Activated CD8-positive, alpha-beta memory T cell treated with anti-CD3 and anti-CD28 coated beads, Interleukin-2, amount 50 U/mL, for 4 hours (primary cell): ENCODE measurements at regions not wholly inside any gene's neighbourhood (a gene's known extent, or its start where the extent isn't known, plus 50 kb on each side); places are given as distances from the start of the nearest gene placed in this dataset.

Experiments used
- DNase-seq: peaks from one replicate; pipeline ENCODE4 v3.0.0-alpha.2; 2020

DNA sequence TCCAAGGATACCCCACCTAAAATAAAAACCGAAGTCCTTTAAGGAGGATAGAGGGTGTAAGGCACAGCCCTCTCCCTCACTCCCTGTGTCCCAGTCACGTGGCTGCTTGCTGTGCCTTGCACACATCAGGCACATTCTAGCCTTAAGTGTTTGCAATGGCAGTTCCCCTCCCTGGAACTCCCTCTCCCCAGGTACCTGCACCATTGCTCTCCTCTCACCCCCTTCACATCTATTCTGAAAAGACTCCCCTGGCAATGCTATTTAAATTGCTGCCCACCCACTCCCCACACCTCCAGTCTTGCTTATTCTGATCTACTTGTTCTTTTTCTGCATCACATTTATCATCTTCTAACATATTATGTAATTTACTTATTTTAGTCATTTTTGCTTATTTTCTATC lies 91.6 kb upstream of the LNX1 start:
- DNase-seq, result no peak

DNA sequence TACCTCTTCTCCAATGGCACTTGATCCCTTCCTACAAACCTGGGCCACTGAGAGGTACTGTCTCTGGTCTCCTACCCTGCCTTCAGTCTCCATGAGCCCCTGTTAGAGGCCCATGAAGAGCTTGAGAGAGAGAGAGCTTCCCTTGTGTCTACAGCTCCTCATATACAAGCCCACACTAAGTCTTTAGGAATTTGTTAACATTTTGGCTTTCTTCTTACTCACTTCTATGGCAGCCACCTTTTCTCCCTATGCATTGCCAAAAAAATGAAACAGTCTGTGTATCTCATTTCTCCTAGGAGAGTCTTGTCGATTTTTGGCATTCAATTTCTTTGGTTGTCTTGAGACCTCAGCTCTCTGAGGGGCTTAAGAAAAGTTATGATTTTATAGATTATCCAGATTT lies 90.9 kb upstream of the LNX1 start:
- no peak for DNase-seq

DNA sequence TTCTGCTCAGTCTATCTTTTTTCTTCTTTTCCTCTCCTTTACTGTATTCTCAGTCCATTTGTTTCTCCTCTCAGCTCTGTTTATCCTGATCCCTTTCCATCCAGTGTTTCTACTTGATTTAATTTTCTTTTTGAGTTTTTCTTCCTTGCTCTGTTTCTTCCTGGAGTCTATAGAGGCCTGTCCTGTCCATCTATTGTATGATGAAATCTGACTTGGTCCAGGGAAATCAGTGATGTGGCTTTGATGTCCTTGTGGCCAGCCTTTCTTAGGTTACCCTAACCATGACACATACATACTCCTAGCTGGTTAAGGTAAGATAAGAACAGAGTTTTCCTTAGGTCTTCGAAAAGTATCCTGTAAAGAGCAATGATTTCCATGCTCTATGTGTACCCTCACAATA lies 89.3 kb upstream of the LNX1 start:
- no peak for DNase-seq

DNA sequence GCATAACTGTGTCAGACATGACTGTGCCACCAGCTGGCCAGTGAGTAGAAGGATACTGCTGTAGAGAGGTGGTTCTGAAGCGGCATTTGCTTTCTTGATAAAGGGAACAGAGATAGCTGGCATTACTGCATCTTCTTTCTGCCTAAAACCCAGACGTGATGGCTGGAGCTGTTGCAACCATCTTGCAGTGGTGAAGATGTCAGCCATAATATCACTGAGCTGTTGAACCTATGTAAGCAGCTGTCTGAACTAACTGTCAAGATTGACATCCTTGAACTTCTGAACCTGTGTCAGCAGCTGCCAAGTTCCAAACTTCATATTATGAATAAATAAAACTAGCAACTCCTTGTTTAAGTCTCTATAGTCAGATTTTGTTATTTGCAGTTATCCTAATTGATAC lies 88.9 kb upstream of the LNX1 start:
- DNase-seq, result no peak

DNA sequence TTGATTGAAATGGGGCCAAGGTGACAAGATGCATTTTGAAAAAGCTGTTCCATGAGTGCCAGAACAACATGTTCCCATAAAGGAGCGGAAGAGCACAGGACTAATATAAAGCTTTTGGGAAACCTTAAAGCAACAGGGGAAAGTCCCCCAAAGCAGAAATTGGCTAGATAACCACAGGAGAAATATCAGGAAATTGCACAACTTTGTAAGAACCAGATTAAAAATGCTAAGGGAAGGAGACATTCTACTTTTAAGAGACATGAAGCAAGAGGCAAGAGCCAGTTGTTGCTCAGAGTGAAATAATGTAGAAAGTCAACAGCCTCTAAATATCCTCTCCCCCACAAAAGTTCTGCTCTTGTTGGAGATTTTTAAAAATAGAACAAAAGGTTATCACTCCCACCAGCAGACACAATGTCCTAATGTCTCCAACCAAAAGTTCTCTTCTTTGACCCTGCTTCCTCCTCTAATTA lies 85.2 kb upstream of the LNX1 start:
- no peak for DNase-seq

DNA sequence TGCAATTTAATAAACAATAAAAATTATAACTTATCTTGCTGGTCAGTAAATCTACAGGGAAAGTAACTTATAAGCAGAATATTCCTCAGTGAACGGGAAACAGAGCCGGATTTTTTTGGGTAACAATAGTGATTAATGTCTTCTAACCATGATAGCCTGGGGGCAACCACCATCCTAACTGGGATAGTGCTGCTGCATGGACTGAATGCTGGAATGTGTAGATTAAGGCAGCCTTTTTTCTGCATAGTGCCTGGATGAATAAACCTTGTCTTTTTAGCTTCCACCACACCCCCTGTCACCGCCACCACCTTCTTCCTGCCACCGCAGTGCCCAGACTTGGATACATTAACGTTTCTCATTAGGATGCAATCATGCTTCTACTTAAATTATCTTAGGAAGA lies 83.6 kb upstream of the LNX1 start:
- DNase-seq, result no peak

DNA sequence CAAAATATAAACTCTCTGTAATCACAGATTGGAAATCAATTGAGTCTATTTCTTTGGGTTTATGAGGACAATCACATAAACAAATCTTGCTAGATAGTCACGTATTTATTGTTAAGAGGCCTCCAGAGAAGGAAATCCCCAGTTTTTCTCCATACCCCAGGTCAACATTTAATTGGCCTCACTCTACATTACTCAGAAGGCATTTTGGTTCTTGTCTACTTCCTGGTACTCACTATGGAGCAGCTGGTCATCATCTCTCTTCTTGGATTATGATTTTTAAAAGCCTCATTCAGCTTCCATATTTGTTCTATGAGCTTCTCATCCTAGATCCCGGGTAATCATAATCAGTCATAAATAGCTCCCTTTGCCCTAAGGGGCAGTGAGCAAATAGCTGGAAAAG lies 81.6 kb upstream of the LNX1 start:
- DNase-seq, result no peak

DNA sequence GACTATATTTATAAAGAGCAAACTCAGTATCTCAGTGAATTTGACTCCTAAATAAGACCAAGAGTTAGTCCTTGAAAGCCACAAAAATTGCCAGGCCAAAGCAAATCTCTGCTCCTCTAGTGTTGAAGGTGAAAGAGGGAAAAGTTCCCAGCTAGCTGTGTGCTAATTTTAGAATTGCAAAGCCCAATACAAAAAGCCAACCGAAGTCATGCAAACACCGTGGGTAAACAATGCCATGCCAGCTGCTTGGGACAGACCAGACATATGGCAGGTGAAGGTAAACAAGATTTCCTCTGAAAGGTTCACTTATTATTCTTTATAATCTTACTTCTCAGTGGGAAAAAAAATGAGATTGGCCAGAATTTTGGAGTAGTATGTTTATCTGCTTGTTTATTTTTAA lies 80.5 kb upstream of the LNX1 start:
- DNase-seq, result no peak

DNA sequence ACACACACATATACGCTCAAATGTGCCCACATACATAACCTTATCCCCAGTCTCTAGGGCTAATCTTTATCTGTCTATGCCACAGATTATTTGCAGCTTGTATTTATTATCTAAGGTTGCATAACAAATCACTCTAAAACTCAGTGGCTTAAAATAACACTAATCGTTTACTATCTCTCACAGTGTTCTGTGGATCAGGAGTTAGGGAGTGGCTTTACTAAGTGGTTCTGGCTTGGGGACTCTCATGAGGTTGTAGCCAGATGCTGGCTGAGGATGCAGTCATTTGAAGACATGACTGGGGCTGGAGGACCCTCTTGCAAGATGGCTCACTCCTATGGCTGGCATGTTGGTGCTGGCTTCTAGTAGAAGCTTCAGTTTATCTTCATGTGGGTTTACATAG lies 68.5 kb upstream of the LNX1 start:
- no peak for DNase-seq

DNA sequence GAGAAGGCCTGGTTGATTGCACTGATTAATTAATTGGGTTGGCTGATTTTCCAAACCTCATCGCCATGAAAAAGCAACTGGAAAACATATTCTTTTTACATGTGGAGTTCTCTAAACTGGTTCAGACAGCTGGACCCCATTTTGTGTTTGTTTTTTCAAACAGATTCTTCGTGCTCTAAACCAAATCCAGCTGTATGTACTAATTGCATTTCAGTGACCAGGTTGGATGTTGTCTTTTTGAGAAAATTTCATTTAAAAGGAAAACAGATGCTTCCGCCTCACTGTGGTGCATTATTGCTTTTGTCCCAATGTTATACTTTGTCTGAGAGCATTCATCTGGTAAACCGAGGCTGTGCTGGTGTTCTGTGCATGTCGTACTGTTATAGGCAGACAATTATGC lies 67.8 kb upstream of the LNX1 start:
- no peak for DNase-seq

DNA sequence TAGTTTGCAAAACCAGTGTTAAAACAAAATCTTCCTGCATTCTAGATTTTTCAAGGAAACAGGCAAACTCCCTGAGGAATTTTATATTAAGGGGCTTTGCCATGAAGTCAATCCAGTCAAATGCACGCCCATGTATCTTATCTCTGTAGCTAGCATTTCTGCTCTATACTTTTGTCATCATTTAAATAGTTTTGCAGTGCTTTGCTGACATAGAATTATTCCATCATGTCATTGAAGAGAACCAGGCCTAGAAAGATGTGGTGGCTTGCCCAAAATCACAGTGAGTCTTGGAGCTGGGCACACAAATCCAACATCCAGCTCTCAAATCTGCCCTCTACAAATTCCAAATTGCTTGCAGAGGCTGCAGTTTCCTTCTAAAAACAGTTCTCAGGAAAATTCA lies 66.7 kb upstream of the LNX1 start:
- no peak for DNase-seq

DNA sequence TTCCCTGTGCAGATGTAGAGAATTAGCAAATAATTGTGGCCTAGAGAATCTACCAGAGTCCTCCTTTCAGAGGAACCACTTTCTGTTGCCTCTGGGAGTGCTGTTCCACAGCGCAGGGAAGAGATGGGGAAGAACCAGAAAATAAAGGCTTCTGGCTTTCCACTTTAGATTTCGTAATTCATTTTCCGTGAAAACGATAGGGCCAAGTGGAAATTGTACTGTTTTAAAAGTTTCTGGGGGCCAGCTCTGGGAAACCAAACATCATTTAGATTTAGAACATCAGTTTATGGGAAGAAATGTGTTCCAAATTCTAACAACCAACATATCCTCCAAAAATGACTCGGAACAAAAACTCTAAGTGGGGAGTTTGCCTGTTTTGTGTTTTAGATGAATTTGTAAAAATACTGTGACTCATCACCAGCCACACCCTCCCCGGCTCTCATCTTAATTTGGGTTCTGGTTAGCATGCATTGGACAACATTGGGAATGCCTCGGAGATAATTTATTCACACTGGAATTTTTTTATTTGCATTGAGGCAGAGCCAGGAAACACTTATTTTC lies 65.2 kb upstream of the LNX1 start:
- no peak for DNase-seq

DNA sequence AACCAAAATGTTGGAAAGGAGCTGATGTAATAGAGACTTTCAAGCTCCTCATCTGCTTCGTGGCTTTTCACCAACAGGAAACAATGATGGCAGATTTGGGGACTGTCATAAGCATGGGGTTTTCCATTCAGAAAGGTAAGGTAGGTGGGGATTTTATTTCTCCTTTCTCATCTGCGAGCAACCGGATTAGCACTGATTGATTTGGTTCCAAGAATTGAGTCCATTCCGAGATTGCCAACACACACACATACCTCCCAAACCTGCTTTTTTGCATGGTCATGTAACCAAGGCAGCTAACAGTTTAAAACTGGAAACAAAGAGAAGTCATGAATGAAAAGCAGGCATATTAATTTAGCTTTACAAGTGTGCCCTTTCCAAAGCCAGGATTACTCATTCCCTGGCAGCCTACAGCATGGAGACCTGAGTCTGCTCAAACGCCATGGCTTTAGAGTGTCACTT lies 63.0 kb upstream of the LNX1 start:
- DNase-seq, result no peak

DNA sequence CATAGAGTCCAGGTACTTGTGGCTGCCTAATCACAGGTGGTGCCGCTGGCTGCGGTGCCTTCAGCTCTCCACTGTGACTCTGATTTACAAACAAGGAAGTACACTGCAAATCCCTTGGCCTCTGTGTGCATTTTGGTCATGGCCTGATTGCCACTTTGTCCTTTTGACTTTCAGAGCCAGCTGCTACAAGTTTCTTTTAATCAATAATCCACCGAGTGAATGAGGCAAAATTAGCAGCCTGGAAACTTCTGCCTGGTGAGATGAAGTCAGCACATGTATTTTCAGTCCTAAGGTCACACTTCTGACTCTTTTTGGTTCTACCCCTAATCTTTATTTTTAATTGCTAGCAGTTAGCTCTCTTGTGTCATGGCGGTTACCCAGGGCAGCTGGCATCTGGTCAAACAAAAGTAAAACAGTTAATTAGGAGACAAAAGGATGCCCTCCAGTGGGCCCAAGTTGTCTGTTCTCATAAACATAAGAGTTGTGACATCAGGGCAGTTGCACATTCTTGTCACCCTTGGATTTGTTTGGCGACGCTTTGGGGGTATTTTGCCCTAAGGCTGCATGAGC lies 62.3 kb upstream of the LNX1 start:
- DNase-seq, result no peak

DNA sequence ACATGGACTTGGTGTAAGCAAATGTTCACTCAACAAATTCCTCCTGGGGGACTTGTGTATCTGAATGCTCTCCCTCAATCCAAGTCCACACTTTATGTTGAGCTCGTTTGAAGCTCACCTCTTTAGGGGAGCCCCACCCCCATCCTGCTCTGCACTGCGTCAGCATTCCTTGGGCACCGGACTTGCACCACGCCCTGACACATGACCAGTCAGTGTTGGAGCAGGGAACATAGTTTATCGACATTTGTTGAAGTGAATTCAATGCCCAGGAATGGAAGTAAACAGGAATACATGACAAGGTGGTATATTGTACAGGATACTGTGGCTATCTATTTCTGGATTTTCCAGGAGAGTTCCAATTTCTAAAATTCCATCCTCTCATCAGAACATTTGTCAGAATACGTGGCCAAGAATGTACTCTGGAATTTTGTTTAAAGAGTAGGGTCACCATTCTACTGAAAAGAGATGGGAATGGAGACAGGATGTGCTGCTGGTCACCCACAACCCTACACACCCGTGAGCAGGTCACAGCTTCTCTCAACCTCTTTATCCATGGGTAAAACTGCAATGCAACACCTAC lies 60.0 kb upstream of the LNX1 start:
- DNase-seq, result no peak

DNA sequence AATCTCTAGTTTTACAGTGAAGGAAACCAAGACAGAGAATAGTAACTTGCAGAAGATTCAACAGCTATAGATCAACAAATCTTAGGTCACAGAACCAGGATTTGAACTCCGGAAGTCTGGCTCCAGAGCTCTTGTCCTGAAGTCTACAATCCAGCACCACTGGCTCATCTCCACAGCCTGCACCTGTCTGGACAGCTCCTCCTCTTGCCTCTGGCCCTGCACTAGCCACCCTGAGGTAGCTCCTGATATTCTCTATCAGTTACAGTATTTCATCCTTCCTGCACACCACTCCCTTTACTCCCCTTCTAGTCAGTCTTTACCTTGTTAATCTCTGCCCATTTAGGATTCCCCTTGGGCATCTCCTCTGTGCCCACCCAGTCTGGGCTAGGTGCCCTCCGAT lies 58.1 kb upstream of the LNX1 start:
- no peak for DNase-seq

DNA sequence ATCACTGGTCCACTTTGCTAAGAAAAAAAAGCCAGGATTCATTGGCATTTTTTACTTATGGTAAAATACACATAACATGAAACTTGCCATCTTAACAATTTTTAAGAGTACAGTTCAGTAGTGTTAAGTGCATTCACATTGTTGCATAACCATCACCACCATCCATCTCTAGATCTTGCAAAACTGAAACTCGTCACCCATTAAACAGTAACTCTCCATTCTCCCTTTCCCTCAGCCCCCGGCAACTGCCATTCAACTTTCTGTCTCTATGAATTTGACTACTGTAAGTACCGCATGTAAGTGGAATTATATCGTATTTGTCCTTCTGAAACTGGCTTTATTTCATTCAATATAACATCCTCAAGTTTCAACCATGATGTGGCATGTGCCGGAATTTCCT lies 56.3 kb upstream of the LNX1 start:
- DNase-seq, result no peak

DNA sequence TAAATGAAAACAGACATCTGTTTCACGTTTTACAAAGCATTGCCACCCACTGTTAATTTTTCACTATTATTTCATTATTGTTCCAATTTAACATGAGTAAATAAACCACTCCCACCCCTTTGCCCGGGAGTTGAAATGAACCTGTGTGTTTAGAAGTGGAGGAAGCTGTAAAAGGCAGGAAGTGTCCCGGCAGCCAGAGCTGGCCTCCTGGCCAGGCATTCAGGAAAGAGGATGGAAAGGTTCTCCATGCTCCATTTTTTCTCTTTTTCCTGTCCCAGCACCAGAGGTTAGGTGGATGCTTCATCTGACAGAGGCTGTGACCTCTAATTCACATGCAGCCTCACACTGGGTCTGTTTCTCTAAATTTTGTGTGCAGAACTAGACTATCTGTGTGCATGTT lies 55.5 kb upstream of the LNX1 start:
- no peak for DNase-seq

DNA sequence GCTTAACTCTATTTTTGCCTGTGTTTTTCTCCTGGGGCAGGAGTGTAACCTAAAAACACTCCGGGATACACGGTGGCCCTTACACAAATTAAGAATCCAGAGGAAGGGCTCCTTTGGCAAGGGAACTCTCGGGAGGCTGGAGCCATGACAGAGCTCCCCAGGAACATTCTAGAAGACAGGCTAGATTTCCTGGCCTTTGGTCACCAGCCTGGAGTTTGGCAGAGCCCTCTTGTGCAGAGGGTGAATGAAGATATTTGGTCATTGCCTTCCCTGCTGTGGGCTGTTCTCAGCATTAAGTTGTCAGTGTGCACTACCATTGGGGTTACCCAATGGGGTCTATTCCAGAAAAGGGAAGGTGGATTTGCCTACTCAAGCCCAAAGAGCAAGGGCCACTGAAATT lies 53.8 kb upstream of the LNX1 start:
- DNase-seq, result no peak

DNA sequence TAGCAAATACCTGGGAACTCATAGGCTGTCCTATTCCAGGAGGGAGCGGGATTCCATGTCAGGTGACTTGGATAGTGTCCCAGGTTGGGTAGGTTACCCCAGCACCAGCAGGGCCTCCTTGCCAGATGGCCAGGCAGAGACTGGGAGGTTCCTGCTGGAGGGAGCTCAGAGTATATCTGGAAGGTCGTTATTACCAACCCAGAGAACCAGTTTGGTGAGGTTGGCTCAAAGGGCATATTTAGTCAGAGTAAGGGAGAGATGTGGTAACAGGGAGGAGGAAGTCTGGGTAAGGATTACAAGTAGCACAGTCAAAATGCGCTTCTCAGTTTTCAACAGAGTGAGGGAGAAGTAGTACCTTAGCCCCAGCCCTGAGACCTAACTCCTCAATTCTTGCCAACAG lies 53.3 kb upstream of the LNX1 start:
- DNase-seq, result no peak
